ENCODE measurements at regions not wholly inside any gene's neighbourhood (a gene's known extent, or its start where the extent isn't known, plus 50 kb on each side); places are given as distances from the start of the nearest gene placed in this dataset.

- no peaks in the 10 kb centered on the region for H3K9me3 ChIP-seq (ENCODE audit: control insufficient read depth, insufficient read depth, low read depth, low read length)
- no peak overlapping the region for H3K4me2 ChIP-seq (ENCODE audit: extremely low read depth, insufficient read depth, low read length)
- DNase-seq (ENCODE audit: low read depth in 2 of 2) = no peak
- H4K20me1 ChIP-seq (ENCODE audit: control insufficient read depth, extremely low read depth, insufficient read depth, low read length) = no peaks in the 10 kb centered on the region
- TF ChIP-seq CTCF (conservative IDR thresholded peaks at IDR 0.05 in 1 of 2, IDR thresholded peaks at IDR 0.05 in 1 of 2; ENCODE audit: low read depth in 1 of 2, low read length in 2 of 2) = no peak
- no peak for TF ChIP-seq EZH2 (IDR thresholded peaks at IDR 0.05; ENCODE audit: low read length, missing control alignments)
- no peaks in the 10 kb centered on the region for H3K4me1 ChIP-seq (ENCODE audit: control insufficient read depth, extremely low read depth, insufficient read depth, low read length)
- no peak overlapping the region for H2AFZ ChIP-seq (ENCODE audit: low read length)
- no peaks in the 10 kb centered on the region for H3K79me2 ChIP-seq (ENCODE audit: control insufficient read depth, insufficient read depth, low read length)
- H3K9ac ChIP-seq (ENCODE audit: insufficient read depth, low read length) = no peak overlapping the region
- no peaks in the 10 kb centered on the region for H3K27me3 ChIP-seq (ENCODE audit: control insufficient read depth, insufficient read depth, low read length)
- H3K4me3 ChIP-seq (replicated peaks in 1 of 4; ENCODE audit: control extremely low read depth in 1 of 4, insufficient read depth in 1 of 4, low read depth in 3 of 4, low read length in 4 of 4) = no peak overlapping the region
- H3K36me3 ChIP-seq (ENCODE audit: control insufficient read depth, insufficient read depth, low read length) = no peaks in the 10 kb centered on the region
- no peak overlapping the region for H3K27ac ChIP-seq (ENCODE audit: insufficient read depth, low read length)
Measured at GRCh38 chr6:12534069-12534853, 182.3 kb upstream of the PHACTR1 start.

- no peaks in the 10 kb centered on the region for H3K9me3 ChIP-seq (ENCODE audit: control insufficient read depth, insufficient read depth, low read depth, low read length)
- no peak overlapping the region for H3K27ac ChIP-seq (ENCODE audit: insufficient read depth, low read length)
- H3K27me3 ChIP-seq (ENCODE audit: control insufficient read depth, insufficient read depth, low read length) = no peaks in the 10 kb centered on the region
- no peaks in the 10 kb centered on the region for H3K36me3 ChIP-seq (ENCODE audit: control insufficient read depth, insufficient read depth, low read length)
- no peak overlapping the region for H2AFZ ChIP-seq (ENCODE audit: low read length)
- no peaks in the 10 kb centered on the region for H3K4me1 ChIP-seq (ENCODE audit: control insufficient read depth, extremely low read depth, insufficient read depth, low read length)
- H3K9ac ChIP-seq (ENCODE audit: insufficient read depth, low read length) = no peak overlapping the region
- H4K20me1 ChIP-seq (ENCODE audit: control insufficient read depth, extremely low read depth, insufficient read depth, low read length) = no peaks in the 10 kb centered on the region
- TF ChIP-seq EZH2 (IDR thresholded peaks at IDR 0.05; ENCODE audit: low read length, missing control alignments) (no peak), CTCF (conservative IDR thresholded peaks at IDR 0.05 in 1 of 2, IDR thresholded peaks at IDR 0.05 in 1 of 2; ENCODE audit: low read depth in 1 of 2, low read length in 2 of 2) (no peak)
- no peaks in the 10 kb centered on the region for H3K79me2 ChIP-seq (ENCODE audit: control insufficient read depth, insufficient read depth, low read length)
- no peak for DNase-seq (ENCODE audit: low read depth in 2 of 2)
- no peak overlapping the region for H3K4me2 ChIP-seq (ENCODE audit: extremely low read depth, insufficient read depth, low read length)
- H3K4me3 ChIP-seq (replicated peaks in 1 of 4; ENCODE audit: control extremely low read depth in 1 of 4, insufficient read depth in 1 of 4, low read depth in 3 of 4, low read length in 4 of 4) = no peak overlapping the region
Measured at GRCh38 chr6:12535586-12536314, 180.8 kb upstream of the PHACTR1 start.

GRCh38 chr6:12536416-12536815 lies 180.2 kb upstream of the PHACTR1 start:
- Histone ChIP-seq H3K27ac (ENCODE audit: insufficient read depth, low read length) (no peak overlapping the region), H3K27me3 (ENCODE audit: control insufficient read depth, insufficient read depth, low read length) (no peaks in the 10 kb centered on the region), H3K9me3 (ENCODE audit: control insufficient read depth, insufficient read depth, low read depth, low read length) (no peaks in the 10 kb centered on the region), H3K9ac (ENCODE audit: insufficient read depth, low read length) (no peak overlapping the region), H4K20me1 (ENCODE audit: control insufficient read depth, extremely low read depth, insufficient read depth, low read length) (no peaks in the 10 kb centered on the region), H3K79me2 (ENCODE audit: control insufficient read depth, insufficient read depth, low read length) (no peaks in the 10 kb centered on the region), H3K4me2 (ENCODE audit: extremely low read depth, insufficient read depth, low read length) (no peak overlapping the region), H2AFZ (ENCODE audit: low read length) (no peak overlapping the region), H3K4me3 (replicated peaks in 1 of 4; ENCODE audit: control extremely low read depth in 1 of 4, insufficient read depth in 1 of 4, low read depth in 3 of 4, low read length in 4 of 4) (no peak overlapping the region), H3K4me1 (ENCODE audit: control insufficient read depth, extremely low read depth, insufficient read depth, low read length) (no peaks in the 10 kb centered on the region), H3K36me3 (ENCODE audit: control insufficient read depth, insufficient read depth, low read length) (no peaks in the 10 kb centered on the region)
- TF ChIP-seq CTCF (conservative IDR thresholded peaks at IDR 0.05 in 1 of 2, IDR thresholded peaks at IDR 0.05 in 1 of 2; ENCODE audit: low read depth in 1 of 2, low read length in 2 of 2) (no peak), EZH2 (IDR thresholded peaks at IDR 0.05; ENCODE audit: low read length, missing control alignments) (no peak)
- DNase-seq (ENCODE audit: low read depth in 2 of 2) = no peak

All from fibroblast of lung (primary cell).